ENCODE measurements at regions not wholly inside any gene's neighbourhood (a gene's known extent, or its start where the extent isn't known, plus 50 kb on each side); places are given as distances from the start of the nearest gene placed in this dataset.

DNA sequence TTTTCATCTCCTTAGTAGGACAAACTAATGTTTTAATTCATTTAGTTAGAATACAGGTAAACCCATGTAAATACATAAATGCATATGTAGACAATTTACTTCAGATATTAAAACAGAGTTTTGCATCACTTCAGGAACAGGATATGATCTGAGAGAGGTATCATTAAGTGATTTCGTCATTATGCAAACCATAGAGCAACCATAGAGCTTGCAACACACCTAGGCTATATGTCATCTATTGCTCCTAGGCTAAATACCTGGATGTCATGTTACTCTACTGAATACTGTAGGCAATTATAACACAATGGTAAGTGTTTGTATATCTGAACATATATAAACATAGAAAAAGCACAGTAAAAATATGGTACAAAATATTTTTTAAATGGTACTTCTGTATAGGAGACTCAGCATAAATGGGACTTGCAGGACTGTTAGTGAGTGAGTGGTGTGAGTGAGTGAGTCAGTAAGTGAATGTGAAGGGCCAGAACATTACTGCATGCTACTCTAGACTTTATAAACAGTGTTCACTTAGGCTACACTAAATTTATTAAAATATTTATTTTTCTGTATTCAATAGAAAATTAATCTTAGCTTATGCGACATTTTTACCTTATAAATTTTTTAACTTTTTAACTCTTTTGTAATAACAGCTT, 1377.5 kb upstream of the CDH9 start:
- Histone ChIP-seq H3K36me3 (no peaks in the 10 kb centered on the region), H3K9me3 (no peaks in the 10 kb centered on the region), H3K27ac (no peak overlapping the region), H3K4me1 (no peaks in the 10 kb centered on the region), H3K4me3 (no peak overlapping the region), H3K27me3 (no peaks in the 10 kb centered on the region)
- DNase-seq (ENCODE audit: low spot score in 2 of 2), result no peak
- WGBS, result 70% methylated on average over 2 of the region's 2 CpGs
- TF ChIP-seq, protein P1, sequence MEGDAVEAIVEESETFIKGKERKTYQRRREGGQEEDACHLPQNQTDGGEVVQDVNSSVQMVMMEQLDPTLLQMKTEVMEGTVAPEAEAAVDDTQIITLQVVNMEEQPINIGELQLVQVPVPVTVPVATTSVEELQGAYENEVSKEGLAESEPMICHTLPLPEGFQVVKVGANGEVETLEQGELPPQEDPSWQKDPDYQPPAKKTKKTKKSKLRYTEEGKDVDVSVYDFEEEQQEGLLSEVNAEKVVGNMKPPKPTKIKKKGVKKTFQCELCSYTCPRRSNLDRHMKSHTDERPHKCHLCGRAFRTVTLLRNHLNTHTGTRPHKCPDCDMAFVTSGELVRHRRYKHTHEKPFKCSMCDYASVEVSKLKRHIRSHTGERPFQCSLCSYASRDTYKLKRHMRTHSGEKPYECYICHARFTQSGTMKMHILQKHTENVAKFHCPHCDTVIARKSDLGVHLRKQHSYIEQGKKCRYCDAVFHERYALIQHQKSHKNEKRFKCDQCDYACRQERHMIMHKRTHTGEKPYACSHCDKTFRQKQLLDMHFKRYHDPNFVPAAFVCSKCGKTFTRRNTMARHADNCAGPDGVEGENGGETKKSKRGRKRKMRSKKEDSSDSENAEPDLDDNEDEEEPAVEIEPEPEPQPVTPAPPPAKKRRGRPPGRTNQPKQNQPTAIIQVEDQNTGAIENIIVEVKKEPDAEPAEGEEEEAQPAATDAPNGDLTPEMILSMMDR (IDR thresholded peaks at IDR 0.05), result no peak
- TF ChIP-seq EP300 (IDR thresholded peaks at IDR 0.05) (no peak), POLR2AphosphoS5 (IDR thresholded peaks at IDR 0.05) (no peak), POLR2A (IDR thresholded peaks at IDR 0.05) (no peak)

DNA sequence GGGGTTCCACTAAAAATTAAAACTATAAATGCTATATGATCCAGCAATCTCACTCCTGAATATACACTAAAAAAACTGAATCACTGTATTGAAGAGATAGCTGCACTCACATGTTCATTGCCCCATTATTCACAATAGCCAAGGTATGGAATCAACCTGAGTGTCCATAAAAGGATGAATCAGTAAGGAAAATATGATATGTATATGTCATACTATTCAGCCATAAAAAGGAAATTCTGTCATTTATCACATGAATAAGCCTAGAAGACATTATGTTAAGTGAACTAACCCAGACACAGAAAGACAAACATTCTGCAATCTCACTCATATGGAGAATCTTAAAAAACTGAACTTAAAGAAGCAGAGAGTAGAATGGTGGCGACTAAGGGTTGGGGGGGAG, 1376.2 kb upstream of the CDH9 start:
- H3K4me3 ChIP-seq, result no peak overlapping the region
- no peaks in the 10 kb centered on the region for H3K9me3 ChIP-seq
- no peak for TF ChIP-seq POLR2A (IDR thresholded peaks at IDR 0.05)
- TF ChIP-seq, protein P1 (IDR thresholded peaks at IDR 0.05), result no peak
- TF ChIP-seq EP300 (IDR thresholded peaks at IDR 0.05), result no peak
- no peak for TF ChIP-seq POLR2AphosphoS5 (IDR thresholded peaks at IDR 0.05)
- no peaks in the 10 kb centered on the region for H3K4me1 ChIP-seq
- H3K27ac ChIP-seq, result no peak overlapping the region
- H3K36me3 ChIP-seq, result no peaks in the 10 kb centered on the region
- 87% methylated on average over 1 of the region's 1 CpG for WGBS
- no peak for DNase-seq (ENCODE audit: low spot score in 2 of 2)
- no peaks in the 10 kb centered on the region for H3K27me3 ChIP-seq

DNA sequence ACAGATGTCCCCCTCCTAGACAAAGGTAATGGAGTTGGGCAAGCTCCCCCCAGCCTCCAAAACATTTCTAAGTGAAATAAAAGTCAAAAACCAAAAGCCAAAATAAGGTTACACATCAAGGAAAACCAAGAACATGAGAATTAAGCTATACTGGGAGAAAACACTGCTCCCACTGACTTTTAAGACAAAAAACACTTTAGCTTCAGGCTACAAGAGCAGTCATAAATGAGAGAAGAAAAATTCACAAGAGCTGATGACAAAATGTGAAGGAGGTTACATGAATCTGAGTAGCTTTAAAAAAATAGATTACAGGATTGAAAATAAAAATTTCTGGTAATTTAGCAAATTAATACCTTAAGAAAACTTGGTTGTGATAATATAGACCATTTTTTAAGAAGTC, 1370.3 kb upstream of the CDH9 start:
- H3K4me1 ChIP-seq, result no peaks in the 10 kb centered on the region
- TF ChIP-seq, protein P1 (IDR thresholded peaks at IDR 0.05), result no peak
- no peaks in the 10 kb centered on the region for H3K36me3 ChIP-seq

GRCh38 chr5:28408186-28408585, 1369.8 kb upstream of the CDH9 start:
- 59% methylated on average over 3 of the region's 3 CpGs for WGBS
- no peak overlapping the region for H3K27ac ChIP-seq
- H3K4me1 ChIP-seq, result no peaks in the 10 kb centered on the region
- H3K27me3 ChIP-seq, result no peaks in the 10 kb centered on the region
- TF ChIP-seq, protein P1 (IDR thresholded peaks at IDR 0.05), result no peak
- TF ChIP-seq POLR2A (IDR thresholded peaks at IDR 0.05) (no peak), EP300 (IDR thresholded peaks at IDR 0.05) (no peak), POLR2AphosphoS5 (IDR thresholded peaks at IDR 0.05) (no peak)
- no peak overlapping the region for H3K4me3 ChIP-seq
- DNase-seq (ENCODE audit: low spot score in 2 of 2), result no peak
- H3K36me3 ChIP-seq, result no peaks in the 10 kb centered on the region
- no peaks in the 10 kb centered on the region for H3K9me3 ChIP-seq

More for the DNA sequence above, 1370.3 kb upstream of the CDH9 start:
- Histone ChIP-seq H3K4me3 (no peak overlapping the region), H3K27me3 (no peaks in the 10 kb centered on the region), H3K9me3 (no peaks in the 10 kb centered on the region), H3K27ac (no peak overlapping the region)
- no peak for DNase-seq (ENCODE audit: low spot score in 2 of 2)

DNA sequence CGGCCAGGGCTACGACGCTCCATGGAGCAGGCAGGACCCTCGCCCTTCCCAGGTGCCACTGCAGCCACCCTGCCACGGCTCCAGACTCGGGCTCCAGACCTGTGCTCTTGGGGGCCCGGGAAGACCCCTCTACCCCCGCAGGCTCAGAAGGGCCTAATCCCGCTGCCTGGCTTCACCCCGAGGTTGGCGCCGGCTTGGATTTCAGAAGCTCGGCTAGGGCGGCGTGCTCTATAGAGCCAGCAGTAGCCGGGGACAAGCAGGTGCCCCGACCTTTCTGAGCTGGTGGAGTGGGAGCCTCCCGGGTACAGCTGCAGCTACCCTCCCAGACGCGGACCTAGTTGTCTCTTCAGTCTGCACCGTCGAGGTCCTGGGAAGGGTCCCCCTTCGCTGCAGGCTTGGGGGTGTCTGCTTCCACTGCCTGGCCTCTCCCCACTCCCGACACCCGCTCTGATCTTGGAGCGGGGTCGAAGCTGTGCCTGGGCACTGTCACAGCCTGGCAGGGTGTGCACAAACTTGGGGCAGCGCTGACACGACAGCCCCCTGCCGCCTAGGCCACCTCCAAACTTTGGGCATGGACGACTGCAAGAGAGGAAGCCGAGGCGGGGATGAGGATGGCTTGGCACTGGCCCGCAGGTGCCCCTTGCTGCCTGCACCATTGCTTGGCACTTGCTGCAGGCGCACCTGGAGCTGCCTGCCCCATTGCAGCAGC, 1366.1 kb upstream of the CDH9 start:
- Histone ChIP-seq H3K36me3 (no peaks in the 10 kb centered on the region), H3K9me3 (no peaks in the 10 kb centered on the region), H3K4me3 (no peak overlapping the region), H3K27me3 (no peaks in the 10 kb centered on the region), H3K4me1 (no peaks in the 10 kb centered on the region), H3K27ac (no peak overlapping the region)
- DNase-seq (ENCODE audit: low spot score in 2 of 2), result no peak
- TF ChIP-seq POLR2AphosphoS5 (IDR thresholded peaks at IDR 0.05), result no peak
- TF ChIP-seq, protein P1 (IDR thresholded peaks at IDR 0.05), result no peak
- WGBS, result 98% methylated on average over 9 of the region's 35 CpGs
